Pancreas (tissue), 10 donors: ENCODE measurements at regions not wholly inside any gene's neighbourhood (a gene's known extent, or its start where the extent isn't known, plus 50 kb on each side); places are given as distances from the start of the nearest gene placed in this dataset.

Experiments
- ATAC-seq, 4 donors: fragments of 200-7000 bp; cut with Tn5 transposase; one replicate each; pipeline versions ENCODE4 v1.8.0 to v1.9.1; 2020; ENCODE audit warnings: mild to moderate bottlenecking in 4 of 4, moderate library complexity in 4 of 4
- DNase-seq, 6 donors: peaks; one replicate each; pipeline ENCODE4 v3.0.0-alpha.2; 2020
- FAIRE-seq: peaks from 2 replicates; lab custom pipeline; 2012; peaks lifted over from hg19 to GRCh38; lab: Jason Lieb, UNC
- H3K27ac ChIP-seq, 4 donors: fragments of 200-600 bp; sonication (generic); 1 replicate in 3 of 4; 2 replicates in 1 of 4; pipeline versions ENCODE4 v1.5.0 to v1.8.0; 2020
- H3K27me3 ChIP-seq, 4 donors: fragments of 200-600 bp; one replicate each; pipeline ENCODE4 v1.8.0; 2021
- H3K36me3 ChIP-seq, 3 donors: fragments of 200-600 bp; sonication (generic) in 1 of 3; one replicate each; pipeline versions ENCODE4 v1.5.0 to v1.8.0; 2020 to 2021
- H3K4me1 ChIP-seq, 3 donors: fragments of 200-600 bp; one replicate each; pipeline ENCODE4 v1.8.0; 2021
- H3K4me3 ChIP-seq, 4 donors: fragments of 200-600 bp; sonication (generic) in 2 of 4; one replicate each; pipeline versions ENCODE4 v1.5.0 to v1.8.0; 2020 to 2021
- H3K9me3 ChIP-seq, 4 donors: fragments of 200-600 bp; one replicate each; pipeline ENCODE4 v1.8.0; 2021
- WGBS, 2 donors: extraction: QIAGEN DNeasy Blood & Tissue Kit; methylation state at CpG; one replicate each; pipeline ENCODE4 v1.1.7; 2013; 5-methylcytosine and 5-hydroxymethylcytosine counted together
- intact Hi-C, 3 donors: fragments of 100-400 bp; cut with DNase I; formaldehyde crosslinking; loops; one replicate each; pipeline versions ENCODE4 v1.11.1 to v1.14.2; 2022
- TF ChIP-seq, protein P1 (sequence below), 4 donors: fragments of 200-600 bp; sonication (generic) in 3 of 4; IDR thresholded peaks; one replicate each; pipeline versions ENCODE4 v1.5.0 to v1.8.0; 2021; ENCODE audit warnings: antibody characterized with exemption in 4 of 4
- donor health status: healthy with polysubstance abuse.
- donor health status: DM: no; HTN: no; CAD: no; lungs with moderate emphysema.
- donor health status: DM: no; HTN: no; CAD: no.
- donor health status: control.
- donor health status: control.
- donor health status: Bipolar disorder and iron deficiency.
- donor health status: DM: yes; HTN: yes; CAD: no.
- donor health status: DM: no; HTN: no; CAD: no.
- donor health status: DM: no; HTN: no; CAD: no.
- donor health status: DM: yes; HTN: yes; CAD: no.

DNA sequence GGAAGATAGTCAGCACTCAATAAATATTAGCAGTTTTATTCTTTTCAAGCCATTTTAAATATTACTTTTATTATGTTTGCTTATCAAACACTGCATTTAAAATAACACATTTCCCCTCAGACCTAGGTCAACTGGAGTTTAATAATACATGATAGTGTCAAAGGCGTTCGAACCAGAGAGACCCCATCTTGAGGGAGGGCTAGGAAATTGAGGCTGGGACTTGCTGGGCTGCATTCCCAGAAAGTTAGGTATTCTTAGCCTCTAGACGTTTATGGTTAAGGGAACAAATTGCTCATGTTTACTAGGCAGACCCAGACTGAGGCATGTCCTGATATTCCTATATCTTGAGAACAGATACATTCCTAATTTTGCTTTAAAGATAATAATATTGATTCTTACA is 426.5 kb downstream of the METTL4 start:
- no peaks in the 10 kb centered on the region for H3K4me1 ChIP-seq
- DNase-seq (no peak), FAIRE-seq (no peak), ATAC-seq (no peak)
- intact Hi-C loops = no loop called here
- TF ChIP-seq, protein P1, sequence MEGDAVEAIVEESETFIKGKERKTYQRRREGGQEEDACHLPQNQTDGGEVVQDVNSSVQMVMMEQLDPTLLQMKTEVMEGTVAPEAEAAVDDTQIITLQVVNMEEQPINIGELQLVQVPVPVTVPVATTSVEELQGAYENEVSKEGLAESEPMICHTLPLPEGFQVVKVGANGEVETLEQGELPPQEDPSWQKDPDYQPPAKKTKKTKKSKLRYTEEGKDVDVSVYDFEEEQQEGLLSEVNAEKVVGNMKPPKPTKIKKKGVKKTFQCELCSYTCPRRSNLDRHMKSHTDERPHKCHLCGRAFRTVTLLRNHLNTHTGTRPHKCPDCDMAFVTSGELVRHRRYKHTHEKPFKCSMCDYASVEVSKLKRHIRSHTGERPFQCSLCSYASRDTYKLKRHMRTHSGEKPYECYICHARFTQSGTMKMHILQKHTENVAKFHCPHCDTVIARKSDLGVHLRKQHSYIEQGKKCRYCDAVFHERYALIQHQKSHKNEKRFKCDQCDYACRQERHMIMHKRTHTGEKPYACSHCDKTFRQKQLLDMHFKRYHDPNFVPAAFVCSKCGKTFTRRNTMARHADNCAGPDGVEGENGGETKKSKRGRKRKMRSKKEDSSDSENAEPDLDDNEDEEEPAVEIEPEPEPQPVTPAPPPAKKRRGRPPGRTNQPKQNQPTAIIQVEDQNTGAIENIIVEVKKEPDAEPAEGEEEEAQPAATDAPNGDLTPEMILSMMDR (IDR thresholded peaks at IDR 0.05) = no peak
- H3K36me3 ChIP-seq = no peaks in the 10 kb centered on the region
- H3K27me3 ChIP-seq = no peaks in the 10 kb centered on the region
- H3K4me3 ChIP-seq = no peak overlapping the region
- no peaks in the 10 kb centered on the region for H3K9me3 ChIP-seq
- WGBS, 2 donors = 58 to 72% methylated on average over 3 of the region's 3 CpGs
- no peak overlapping the region for H3K27ac ChIP-seq

DNA sequence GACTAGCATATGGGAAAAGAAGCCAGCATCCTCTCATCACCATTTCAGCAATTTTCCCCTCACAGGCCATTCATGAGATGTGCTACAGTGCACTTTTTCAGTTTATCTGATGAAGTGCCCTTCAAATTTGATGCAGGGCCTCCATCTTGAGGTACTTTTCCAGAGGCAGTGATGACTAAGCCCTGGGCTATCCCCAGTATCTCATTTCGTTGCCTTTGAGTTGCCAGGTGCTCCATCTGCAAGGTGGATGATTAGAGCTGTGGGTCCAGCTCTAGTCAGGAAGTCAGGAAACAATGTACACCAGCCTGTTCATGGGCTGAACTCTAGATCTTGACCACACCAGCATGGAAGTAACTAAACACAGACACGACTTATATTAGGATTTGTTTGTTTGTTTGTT is 425.2 kb downstream of the METTL4 start:
- FAIRE-seq = no peak
- 29 to 47% methylated on average over 2 of the region's 2 CpGs for WGBS, 2 donors

DNA sequence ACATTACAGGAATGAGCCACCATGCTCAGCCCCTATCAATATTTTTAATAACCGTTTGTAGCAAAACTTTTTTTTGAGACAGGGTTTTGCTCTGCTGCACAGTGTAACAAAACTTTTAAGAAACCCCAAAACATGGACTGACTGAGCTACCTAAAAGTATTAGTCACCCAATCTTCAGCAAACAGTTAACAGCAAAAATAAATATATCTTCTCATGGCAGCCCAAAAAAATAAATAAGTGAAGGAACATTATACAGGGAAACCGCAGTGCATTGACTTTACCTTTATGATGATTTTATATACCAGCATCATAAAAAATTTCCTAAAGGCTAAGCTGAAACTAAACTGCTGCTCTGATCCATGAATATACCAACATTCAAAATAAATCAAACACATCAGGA is 424.6 kb downstream of the METTL4 start:
- FAIRE-seq = no peak
- TF ChIP-seq, protein P1 (IDR thresholded peaks at IDR 0.05) = no peak
- DNase-seq = no peak
- Histone ChIP-seq H3K27ac (no peak overlapping the region), H3K36me3 (no peaks in the 10 kb centered on the region), H3K27me3 (no peaks in the 10 kb centered on the region), H3K9me3 (no peaks in the 10 kb centered on the region), H3K4me3 (no peak overlapping the region), H3K4me1 (no peaks in the 10 kb centered on the region)
- no peak for ATAC-seq
- 68 to 80% methylated on average over 2 of the region's 2 CpGs for WGBS, 2 donors
- intact Hi-C loops = no loop called here

More for the DNA sequence above, 425.2 kb downstream of the METTL4 start:
- H3K9me3 ChIP-seq = no peaks in the 10 kb centered on the region
- intact Hi-C loops = no loop called here
- no peak for DNase-seq
- TF ChIP-seq, protein P1 (IDR thresholded peaks at IDR 0.05) = no peak
- ATAC-seq = no peak
- H3K4me3 ChIP-seq = no peak overlapping the region
- no peaks in the 10 kb centered on the region for H3K4me1 ChIP-seq
- no peak overlapping the region for H3K27ac ChIP-seq
- no peaks in the 10 kb centered on the region for H3K36me3 ChIP-seq
- H3K27me3 ChIP-seq = no peaks in the 10 kb centered on the region

DNA sequence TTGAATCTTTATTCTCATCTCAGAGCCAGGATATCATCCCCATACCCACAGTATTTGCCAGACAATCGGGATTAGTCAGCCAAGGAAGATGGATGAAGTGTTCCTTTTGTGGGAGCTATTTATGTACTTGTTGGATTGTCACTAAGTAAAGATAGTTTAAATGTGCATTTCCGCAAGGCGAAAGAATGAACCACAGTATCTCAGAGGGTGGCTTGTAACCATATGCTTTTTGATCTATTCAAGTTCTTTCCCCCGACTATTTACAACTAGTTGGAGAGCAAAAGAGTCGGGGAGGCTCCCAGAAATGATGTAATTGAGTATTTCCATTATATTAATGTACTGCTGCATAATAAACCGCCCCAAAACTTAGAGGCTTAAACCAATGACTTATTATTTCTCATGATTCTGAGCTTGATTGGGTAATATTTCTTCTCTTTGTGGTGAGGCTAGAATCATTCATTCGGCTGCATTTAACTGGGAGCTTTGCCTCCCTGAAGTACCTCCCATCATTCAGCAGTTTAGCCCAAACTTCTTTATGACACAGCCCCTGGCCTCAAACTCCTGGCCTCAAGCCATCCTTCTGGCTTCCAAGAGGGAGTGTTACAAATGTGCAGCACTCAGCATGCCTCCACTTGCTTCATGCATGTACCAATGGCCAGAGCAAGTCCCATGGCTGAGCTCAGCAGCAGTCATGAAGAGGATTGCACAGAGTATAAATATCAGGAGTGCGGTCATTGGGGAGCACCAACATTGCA is 423.7 kb downstream of the METTL4 start:
- Histone ChIP-seq H3K36me3 (no peaks in the 10 kb centered on the region), H3K9me3 (no peaks in the 10 kb centered on the region), H3K27ac (no peak overlapping the region), H3K4me3 (no peak overlapping the region), H3K27me3 (no peaks in the 10 kb centered on the region), H3K4me1 (no peaks in the 10 kb centered on the region)
- FAIRE-seq = no peak
- TF ChIP-seq, protein P1 (IDR thresholded peaks at IDR 0.05) = no peak
- peak in 1 of 4 donors; percentile 74 for ATAC-seq
- WGBS, 2 donors = 58 to 66% methylated on average over 8 of the region's 8 CpGs
- intact Hi-C loops = no loop called here
- no peak for DNase-seq

DNA sequence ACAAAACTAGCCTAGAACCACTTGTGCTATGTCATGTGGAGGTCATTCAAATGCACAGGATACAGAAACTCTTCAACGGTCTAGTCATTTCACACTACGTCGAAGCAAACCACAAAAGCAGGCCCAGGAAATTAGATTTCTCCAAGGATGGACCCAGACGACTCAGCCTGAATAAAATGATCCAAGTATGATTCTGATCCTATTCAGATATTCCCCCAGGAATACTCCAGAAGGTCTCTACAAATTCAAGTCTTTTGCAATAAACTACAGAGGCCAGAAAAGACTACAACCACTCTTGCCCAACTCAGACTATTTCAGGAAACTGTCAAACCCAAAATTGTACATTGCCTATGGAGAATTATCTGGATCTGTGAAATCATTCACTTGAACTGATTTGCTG is 422.5 kb downstream of the METTL4 start:
- Histone ChIP-seq H3K4me1 (no peaks in the 10 kb centered on the region), H3K9me3 (no peaks in the 10 kb centered on the region), H3K27ac (no peak overlapping the region), H3K36me3 (no peaks in the 10 kb centered on the region), H3K27me3 (no peaks in the 10 kb centered on the region), H3K4me3 (no peak overlapping the region)
- intact Hi-C loops = no loop called here
- 66 to 71% methylated on average over 4 of the region's 4 CpGs for WGBS, 2 donors
- FAIRE-seq (no peak), DNase-seq (no peak), ATAC-seq (peak in 1 of 4 donors; percentile 22)
- TF ChIP-seq, protein P1 (IDR thresholded peaks at IDR 0.05) = no peak
